Right lobe of liver (tissue), 4 donors: ENCODE measurements at regions not wholly inside any gene's neighbourhood (a gene's known extent, or its start where the extent isn't known, plus 50 kb on each side); places are given as distances from the start of the nearest gene placed in this dataset.

Source experiments
- POLR2A ChIP-seq: fragments of 450-650 bp; IDR thresholded peaks from one replicate; pipeline ENCODE4 v1.6.1; 2017; ENCODE audit warnings: antibody characterized with exemption, mild to moderate bottlenecking
- TF ChIP-seq, protein P1 (sequence below), 4 donors: fragments of 200-600 bp in 3 of 4; fragments of 450-650 bp in 1 of 4; IDR thresholded peaks; one replicate each; pipeline versions ENCODE4 v1.5.1 to v1.8.0; 2016 to 2022; ENCODE audit warnings: antibody characterized with exemption in 4 of 4, mild to moderate bottlenecking in 2 of 4
- donor health status: DM: no; HTN: no; CAD: no.
- donor health status: DM: no; HTN: no; CAD: no.
- donor health status: DM: no; HTN: yes; CAD: no.

DNA sequence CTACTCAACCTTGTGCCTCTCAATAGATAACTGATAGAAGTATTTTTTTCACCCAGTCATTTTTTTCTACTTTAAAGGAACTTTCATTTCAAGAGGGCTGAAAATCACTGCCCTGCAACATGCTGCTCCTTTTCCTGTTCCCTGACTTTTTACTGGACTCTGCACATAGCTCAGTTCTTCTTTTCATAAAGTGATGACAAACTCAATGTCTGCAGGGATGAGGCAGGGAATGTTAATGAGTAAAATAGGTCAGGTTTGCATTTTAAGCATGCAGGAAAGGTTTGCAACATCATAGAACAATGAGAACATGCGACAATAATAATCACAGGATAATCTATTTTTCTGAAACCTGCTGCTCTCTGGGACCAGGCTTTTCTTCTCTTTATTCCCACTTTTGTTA lies 172.2 kb upstream of the SGCD start:
- TF ChIP-seq, protein P1, sequence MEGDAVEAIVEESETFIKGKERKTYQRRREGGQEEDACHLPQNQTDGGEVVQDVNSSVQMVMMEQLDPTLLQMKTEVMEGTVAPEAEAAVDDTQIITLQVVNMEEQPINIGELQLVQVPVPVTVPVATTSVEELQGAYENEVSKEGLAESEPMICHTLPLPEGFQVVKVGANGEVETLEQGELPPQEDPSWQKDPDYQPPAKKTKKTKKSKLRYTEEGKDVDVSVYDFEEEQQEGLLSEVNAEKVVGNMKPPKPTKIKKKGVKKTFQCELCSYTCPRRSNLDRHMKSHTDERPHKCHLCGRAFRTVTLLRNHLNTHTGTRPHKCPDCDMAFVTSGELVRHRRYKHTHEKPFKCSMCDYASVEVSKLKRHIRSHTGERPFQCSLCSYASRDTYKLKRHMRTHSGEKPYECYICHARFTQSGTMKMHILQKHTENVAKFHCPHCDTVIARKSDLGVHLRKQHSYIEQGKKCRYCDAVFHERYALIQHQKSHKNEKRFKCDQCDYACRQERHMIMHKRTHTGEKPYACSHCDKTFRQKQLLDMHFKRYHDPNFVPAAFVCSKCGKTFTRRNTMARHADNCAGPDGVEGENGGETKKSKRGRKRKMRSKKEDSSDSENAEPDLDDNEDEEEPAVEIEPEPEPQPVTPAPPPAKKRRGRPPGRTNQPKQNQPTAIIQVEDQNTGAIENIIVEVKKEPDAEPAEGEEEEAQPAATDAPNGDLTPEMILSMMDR (IDR thresholded peaks at IDR 0.05): no peak
- no peak for TF ChIP-seq POLR2A
